SHP77 treated with DMSO at 0.1 percent for 48 hours (cell line): ENCODE measurements at regions not wholly inside any gene's neighbourhood (a gene's known extent, or its start where the extent isn't known, plus 50 kb on each side); places are given as distances from the start of the nearest gene placed in this dataset.
A peak's percentile ranks its signal among the peaks of the same experiment; 100 is the strongest.
"Not testable (repeated sequence)": the region's sequence is repeated elsewhere in the genome, so short reads cannot be mapped to it uniquely, and the experiment has no call there.

Source experiments
- DNase-seq: peaks from one replicate; lab custom pipeline; 2025; lab: John Stamatoyannopoulos, UW

DNA sequence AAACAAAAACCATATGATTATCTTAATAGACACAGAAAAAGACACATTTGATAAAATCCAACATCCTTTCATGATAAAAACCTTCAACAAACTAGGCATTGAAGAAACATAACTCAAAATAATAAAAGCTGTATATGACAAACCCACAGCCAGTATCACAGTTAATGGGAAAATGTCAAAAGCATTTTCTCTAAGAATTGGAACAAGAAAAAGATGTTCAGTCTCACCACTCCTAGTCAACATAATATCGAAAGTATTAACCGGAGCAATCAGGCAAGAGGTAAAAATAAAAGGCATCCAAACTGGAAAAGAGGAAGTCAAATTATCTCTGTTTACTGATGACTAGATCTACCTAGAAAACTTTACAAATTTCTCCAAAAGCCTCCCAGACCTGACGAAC lies 684.2 kb upstream of the SPRY2 start:
- no peak for DNase-seq

DNA sequence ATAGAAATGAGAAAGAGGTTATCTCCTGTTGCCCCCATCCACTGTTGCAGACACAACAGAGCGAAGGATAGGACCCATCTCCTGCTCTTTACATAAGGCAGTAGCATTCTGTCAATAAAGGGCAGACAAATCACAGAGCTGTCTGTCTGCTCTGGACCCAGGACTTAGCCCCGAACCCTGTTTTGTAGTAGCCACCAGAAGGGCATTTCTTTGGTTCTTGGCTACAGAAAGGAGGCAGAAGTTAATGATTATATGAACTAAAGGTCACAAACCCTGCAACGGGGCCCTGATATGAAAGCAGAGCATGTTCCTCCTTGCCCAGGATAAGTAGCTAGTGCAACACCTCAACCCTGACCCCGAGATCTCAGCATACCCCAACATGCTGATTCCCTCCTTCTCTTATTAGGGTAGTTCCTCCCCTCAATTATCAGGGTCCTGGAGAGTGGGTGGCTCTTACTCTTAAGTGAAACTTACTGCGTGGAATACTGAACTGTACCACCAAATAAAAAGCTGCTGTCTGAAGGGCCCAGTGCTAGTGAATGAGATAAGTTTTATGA lies 680.4 kb upstream of the SPRY2 start:
- DNase-seq = no peak

GRCh38 chr13:81020010-81020409 lies 679.1 kb upstream of the SPRY2 start:
- no peak for DNase-seq

DNA sequence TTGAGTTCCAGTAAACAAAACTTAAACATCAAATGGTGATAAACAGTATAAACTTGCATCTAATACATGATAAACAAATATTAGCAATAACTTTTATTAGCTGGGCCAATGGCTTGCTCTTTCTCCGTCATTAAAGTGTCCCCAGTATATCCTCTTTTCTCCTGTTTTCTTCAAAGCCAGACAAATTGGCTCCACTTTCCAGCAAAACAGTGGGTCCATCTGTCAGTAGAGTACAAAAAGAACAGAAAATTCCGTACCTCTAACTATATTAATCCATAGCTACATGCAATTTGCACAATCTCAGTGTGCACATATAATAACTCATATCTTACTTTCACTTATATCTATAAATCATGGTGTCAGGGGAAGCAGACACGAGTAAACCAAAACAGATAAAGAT lies 678.0 kb upstream of the SPRY2 start:
- DNase-seq = no peak

GRCh38 chr13:81017513-81018152 lies 676.7 kb upstream of the SPRY2 start:
- DNase-seq = peak; percentile 48

GRCh38 chr13:81012031-81012430 lies 671.1 kb upstream of the SPRY2 start:
- no peak for DNase-seq

- no peak for DNase-seq
Measured at GRCh38 chr13:81001828-81002385, 661.0 kb upstream of the SPRY2 start.

DNA sequence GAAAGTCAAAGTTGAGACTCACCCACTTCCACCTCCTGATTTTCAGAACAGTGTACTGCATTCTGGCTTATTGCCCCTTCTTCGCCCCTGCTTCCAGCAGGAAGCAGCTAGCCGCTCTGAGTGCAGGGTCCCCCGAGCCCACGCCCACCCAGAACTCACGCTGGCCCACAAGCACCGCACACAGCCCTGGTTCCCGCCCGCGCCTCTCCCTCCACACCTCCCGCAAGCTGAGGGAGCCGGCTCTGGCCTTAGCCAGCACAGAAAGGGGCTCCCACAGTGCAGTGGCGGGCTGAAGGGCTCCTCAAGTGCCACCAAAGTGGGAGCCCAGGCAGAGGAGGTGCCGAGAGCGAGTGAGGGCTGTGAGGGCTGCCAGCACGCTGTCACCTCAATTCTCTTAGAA lies 657.7 kb upstream of the SPRY2 start:
- not testable (repeated sequence) for DNase-seq

DNA sequence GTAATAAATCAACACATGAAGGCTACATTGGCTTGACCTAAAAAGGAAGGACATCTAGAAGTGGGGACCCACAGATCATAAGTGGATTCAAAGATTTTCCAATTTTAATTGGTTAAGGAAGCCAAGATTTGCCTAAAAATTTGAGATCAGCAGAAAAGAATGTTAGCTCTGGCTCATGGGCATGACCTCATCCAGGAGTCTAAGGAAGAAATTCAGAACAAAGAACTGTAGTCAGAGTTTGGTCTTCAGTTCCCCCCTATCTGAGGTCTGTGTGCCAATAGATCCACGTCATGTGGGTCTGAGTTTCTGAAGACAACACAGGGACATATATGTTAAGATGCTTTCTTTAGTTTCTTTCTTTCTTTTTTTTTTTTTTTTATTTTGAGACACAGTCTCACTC lies 648.8 kb upstream of the SPRY2 start:
- DNase-seq = no peak

GRCh38 chr13:80989241-80989640 lies 648.3 kb upstream of the SPRY2 start:
- DNase-seq = no peak

- DNase-seq = no peak
Measured at GRCh38 chr13:80988391-80989151, 647.6 kb upstream of the SPRY2 start.

GRCh38 chr13:80979035-80979641 lies 638.2 kb upstream of the SPRY2 start:
- peak; percentile 20 for DNase-seq

- no peak for DNase-seq
Measured at GRCh38 chr13:80977168-80977567, 636.2 kb upstream of the SPRY2 start.

DNA sequence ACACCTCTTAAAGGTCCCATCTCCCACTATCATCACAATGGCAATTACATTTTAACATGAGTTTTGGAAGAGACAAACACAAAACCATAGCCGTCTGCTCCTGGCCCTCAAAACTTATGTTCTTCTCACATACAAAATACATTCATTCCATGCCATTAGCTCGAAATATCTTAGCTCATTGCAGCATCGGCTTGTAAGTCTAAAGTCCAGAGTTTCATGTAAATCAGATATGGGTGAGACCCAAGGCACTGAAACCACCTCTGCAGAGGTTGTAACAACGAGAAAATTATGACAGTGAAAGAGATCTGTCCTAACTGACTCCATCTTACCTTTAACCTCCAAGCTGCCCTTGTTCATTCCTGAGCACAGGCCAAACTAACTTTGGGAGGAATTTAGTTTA lies 635.0 kb upstream of the SPRY2 start:
- DNase-seq = no peak

DNA sequence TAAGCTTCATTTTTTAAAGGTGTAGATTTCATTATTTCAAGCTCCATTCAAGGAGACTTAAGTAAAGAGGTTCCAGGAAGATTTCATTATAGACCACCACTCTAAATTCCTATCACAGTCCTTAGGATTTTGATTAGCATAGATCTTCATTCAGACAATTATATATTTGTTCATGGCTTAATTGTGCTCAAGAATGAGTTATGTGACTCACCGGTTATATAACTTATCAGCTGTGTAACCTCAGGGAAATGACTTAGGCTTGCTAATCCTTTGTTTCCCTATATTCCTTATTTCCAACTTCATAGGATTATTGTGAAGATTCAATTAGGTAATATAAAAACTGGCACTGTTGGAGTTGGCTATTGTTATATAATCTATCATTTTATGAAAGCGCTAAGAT lies 632.8 kb upstream of the SPRY2 start:
- DNase-seq = no peak

- no peak for DNase-seq
Measured at GRCh38 chr13:80972857-80973478, 632.0 kb upstream of the SPRY2 start.

GRCh38 chr13:80965097-80965496 lies 624.2 kb upstream of the SPRY2 start:
- DNase-seq = no peak

DNA sequence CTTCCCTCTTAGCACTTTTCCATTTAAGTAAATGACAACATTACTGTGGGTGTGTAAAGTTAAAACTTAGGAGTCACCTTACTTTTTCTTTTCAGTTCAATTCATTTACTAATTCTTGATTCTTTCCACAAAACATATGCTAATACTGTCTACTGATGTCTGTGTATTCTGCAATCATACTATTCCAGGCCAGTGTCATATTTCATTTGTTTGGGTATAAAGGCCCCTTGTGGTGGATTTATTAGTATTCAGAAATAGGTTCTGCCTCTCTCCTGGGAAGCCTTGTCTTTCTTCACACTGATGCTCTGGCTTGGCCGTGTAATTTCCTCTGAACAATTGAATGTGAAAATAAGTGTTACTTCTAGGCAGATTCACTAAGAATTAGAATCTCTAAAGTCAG lies 621.9 kb upstream of the SPRY2 start:
- no peak for DNase-seq

DNA sequence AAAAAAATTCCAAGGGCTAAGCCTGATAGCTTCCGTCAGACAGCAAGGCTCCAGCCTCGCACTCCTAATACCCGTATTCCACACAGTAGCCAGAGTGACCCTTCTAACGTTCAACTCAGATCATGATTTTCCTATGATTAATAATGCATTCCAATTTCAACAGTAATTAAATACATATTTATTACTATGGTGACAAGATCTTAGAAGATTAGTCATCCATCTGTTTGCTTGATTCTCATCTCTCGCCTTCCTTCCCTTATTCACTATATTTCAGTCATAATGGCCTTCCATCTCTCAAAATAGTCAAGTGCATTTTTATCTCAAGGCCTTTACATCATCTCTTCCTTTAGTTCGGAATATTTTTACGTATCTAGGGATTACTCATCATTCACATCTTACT lies 621.2 kb upstream of the SPRY2 start:
- DNase-seq = no peak

DNA sequence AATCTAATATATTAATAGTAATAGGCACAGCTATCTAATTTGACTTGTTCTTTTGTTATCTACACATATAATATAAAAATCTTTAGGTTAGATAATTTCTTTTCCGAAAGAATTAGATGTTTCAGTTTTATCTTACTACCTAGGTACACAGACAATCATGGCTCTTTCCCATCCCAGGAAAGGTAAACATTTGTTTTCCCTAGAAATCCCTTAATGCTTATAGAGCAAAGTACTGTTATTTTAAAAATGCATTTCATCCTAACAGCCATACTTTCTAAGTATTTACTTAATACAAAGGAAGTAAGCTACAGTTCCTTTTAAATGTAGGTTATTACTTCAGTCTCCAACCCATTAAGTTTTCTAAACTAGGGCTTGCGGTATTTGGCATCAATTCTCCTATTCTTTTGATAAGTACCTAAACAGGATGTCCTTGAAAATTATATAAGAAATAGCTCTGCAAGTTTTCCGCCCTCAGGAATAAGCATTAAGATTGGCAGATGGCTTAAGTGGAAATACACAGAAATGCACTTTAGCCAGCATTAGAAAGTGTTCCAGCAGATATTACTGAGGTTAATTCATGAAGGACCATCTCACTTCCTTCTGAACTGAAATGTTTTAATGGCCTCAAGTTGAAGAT lies 616.2 kb upstream of the SPRY2 start:
- no peak for DNase-seq

- DNase-seq = no peak
Measured at GRCh38 chr13:80955501-80955900, 614.6 kb upstream of the SPRY2 start.

DNA sequence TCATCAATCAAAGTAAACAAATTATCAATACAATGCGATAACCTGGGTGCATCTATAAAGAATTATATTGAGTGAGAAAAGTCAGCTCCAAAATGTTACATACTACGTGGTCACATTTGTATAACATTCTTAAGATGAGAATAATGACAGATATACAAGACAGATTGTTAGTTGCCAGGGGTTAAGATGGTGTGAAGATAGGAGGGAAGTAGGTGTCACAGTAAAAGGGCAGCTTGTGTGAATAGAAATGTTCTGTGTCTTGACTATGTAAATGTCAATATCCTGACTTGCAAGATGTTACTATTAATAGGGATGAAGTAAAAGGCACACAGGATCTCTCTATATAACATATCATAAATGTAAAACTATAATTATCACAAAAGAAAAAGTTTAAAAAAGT lies 611.2 kb upstream of the SPRY2 start:
- DNase-seq = no peak
